H9 (cell line): ENCODE measurements at regions not wholly inside any gene's neighbourhood (a gene's known extent, or its start where the extent isn't known, plus 50 kb on each side); places are given as distances from the start of the nearest gene placed in this dataset.

ENCODE experiments used
- DNase-seq: peaks from one replicate; pipeline ENCODE4 v3.0.0-alpha.2; 2017
- H2AFZ ChIP-seq: one replicate; pipeline ENCODE4 v1.6.1; 2013; ENCODE audit warnings: mild to moderate bottlenecking, low read length, control low read depth, moderate library complexity
- H2AK5ac ChIP-seq: 2 replicates; pipeline ENCODE4 v1.6.1; 2013; ENCODE audit warnings: low read length, control low read depth, mixed read lengths; ENCODE audit not compliant: insufficient read length
- H2BK120ac ChIP-seq: one replicate; pipeline ENCODE4 v1.6.1; 2013; ENCODE audit warnings: low read depth, mild to moderate bottlenecking, low read length, control low read depth, inconsistent platforms; ENCODE audit not compliant: poor library complexity, severe bottlenecking
- H2BK12ac ChIP-seq: 2 replicates; pipeline ENCODE4 v1.6.1; 2013; ENCODE audit warnings: low read length, control low read depth, mixed read lengths, low read depth; ENCODE audit not compliant: insufficient read length
- H2BK15ac ChIP-seq: 2 replicates; pipeline ENCODE4 v1.6.1; 2013; ENCODE audit warnings: low read depth, low read length, control low read depth
- H2BK20ac ChIP-seq: one replicate; pipeline ENCODE4 v1.6.1; 2013; ENCODE audit warnings: low read depth, mild to moderate bottlenecking, low read length, control low read depth, inconsistent platforms; ENCODE audit not compliant: poor library complexity, severe bottlenecking
- H2BK5ac ChIP-seq: 2 replicates; pipeline ENCODE4 v1.6.1; 2013; ENCODE audit warnings: low read length, control low read depth, mixed read lengths; ENCODE audit not compliant: insufficient read length
- H3K14ac ChIP-seq: 2 replicates; pipeline ENCODE4 v1.6.1; 2013; ENCODE audit warnings: low read length, control low read depth; ENCODE audit not compliant: insufficient read depth
- H3K18ac ChIP-seq: 2 replicates; pipeline ENCODE4 v1.6.1; 2013; ENCODE audit warnings: low read depth, mild to moderate bottlenecking, mixed read lengths, low read length, control low read depth; ENCODE audit not compliant: insufficient read length
- H3K23ac ChIP-seq: 2 replicates; pipeline ENCODE4 v1.6.1; 2013; ENCODE audit warnings: low read length, control low read depth, mixed read lengths, low read depth; ENCODE audit not compliant: insufficient read length
- H3K23me2 ChIP-seq: 2 replicates; pipeline ENCODE4 v1.6.1; 2013; ENCODE audit warnings: low read depth, mild to moderate bottlenecking, mixed read lengths, low read length, control low read depth; ENCODE audit not compliant: insufficient read length, poor library complexity, severe bottlenecking
- H3K27ac ChIP-seq: 2 replicates; pipeline ENCODE4 v1.5.1; 2013; ENCODE audit warnings: low read length, control low read depth, mixed read lengths, low read depth; ENCODE audit not compliant: insufficient read length
- H3K27me3 ChIP-seq: 2 replicates; pipeline ENCODE4 v1.6.1; 2013; ENCODE audit warnings: low read length, control low read depth, inconsistent platforms; ENCODE audit not compliant: insufficient read depth
- H3K4ac ChIP-seq: 2 replicates; pipeline ENCODE4 v1.6.1; 2013; ENCODE audit warnings: low read depth, mild to moderate bottlenecking, control low read depth, inconsistent platforms, low read length, moderate library complexity
- H3K4me1 ChIP-seq: 2 replicates; pipeline ENCODE4 v1.6.1; 2013; ENCODE audit warnings: low read length, control low read depth, inconsistent platforms; ENCODE audit not compliant: insufficient read depth
- H3K4me2 ChIP-seq: 2 replicates; pipeline ENCODE4 v1.6.1; 2013; ENCODE audit warnings: low read length, control low read depth, mixed read lengths; ENCODE audit not compliant: insufficient read length, insufficient read depth
- H3K56ac ChIP-seq: 2 replicates; pipeline ENCODE4 v1.6.1; 2013; ENCODE audit warnings: low read depth, mild to moderate bottlenecking, mixed read lengths, low read length, control low read depth; ENCODE audit not compliant: insufficient read length
- H3K79me1 ChIP-seq: 2 replicates; pipeline ENCODE4 v1.6.1; 2013; ENCODE audit warnings: low read depth, mild to moderate bottlenecking, moderate library complexity, low read length, control low read depth, inconsistent platforms; ENCODE audit not compliant: insufficient read depth, poor library complexity, severe bottlenecking
- H3K79me2 ChIP-seq: 2 replicates; pipeline ENCODE4 v1.6.1; 2013; ENCODE audit warnings: low read length, control low read depth, inconsistent platforms; ENCODE audit not compliant: insufficient read depth
- H3K9ac ChIP-seq: 2 replicates; pipeline ENCODE4 v1.6.1; 2013; ENCODE audit warnings: low read length, control low read depth, mixed read lengths; ENCODE audit not compliant: insufficient read length; ENCODE audit errors: extremely low read depth
- H3K9me3 ChIP-seq: one replicate; pipeline ENCODE4 v1.6.1; 2013; ENCODE audit warnings: low read depth, low read length, inconsistent platforms; ENCODE audit not compliant: control insufficient read depth
- H3T11ph ChIP-seq: one replicate; pipeline ENCODE4 v1.6.1; 2013; ENCODE audit warnings: mild to moderate bottlenecking, low read length, control low read depth, inconsistent platforms
- H4K20me1 ChIP-seq: one replicate; pipeline ENCODE4 v1.6.1; 2013; ENCODE audit not compliant: control insufficient read depth, insufficient read length, insufficient read depth
- H4K5ac ChIP-seq: 2 replicates; pipeline ENCODE4 v1.6.1; 2013; ENCODE audit warnings: low read depth, mild to moderate bottlenecking, mixed read lengths, low read length, control low read depth; ENCODE audit not compliant: insufficient read length
- H4K8ac ChIP-seq: replicated peaks from 2 replicates; pipeline ENCODE4 v1.6.1; 2013; ENCODE audit warnings: low read length, control low read depth, mixed read lengths, low read depth; ENCODE audit not compliant: insufficient read length
- H4K91ac ChIP-seq: 2 replicates; pipeline ENCODE4 v1.6.1; 2013; ENCODE audit warnings: low read depth, mild to moderate bottlenecking, moderate library complexity, mixed read lengths, low read length, control low read depth; ENCODE audit not compliant: insufficient read length
- H3K27ac Mint-ChIP-seq, 3 experiments: 2 replicates in 2 of 3; 3 replicates in 1 of 3; pipeline ENCODE4 v1.8.0; 2020 to 2021; ENCODE audit warnings: mixed read lengths in 3 of 3, mild to moderate bottlenecking in 1 of 3, moderate library complexity in 1 of 3
- H3K27me3 Mint-ChIP-seq: 2 replicates; pipeline ENCODE4 v1.8.0; 2021; ENCODE audit warnings: low read depth, mild to moderate bottlenecking, moderate library complexity, mixed read lengths
- H3K36me3 Mint-ChIP-seq, 3 experiments: 2 replicates in 2 of 3; 3 replicates in 1 of 3; pipeline ENCODE4 v1.8.0; 2020 to 2021; ENCODE audit warnings: low read depth in 3 of 3, mixed read lengths in 3 of 3; ENCODE audit not compliant: insufficient read depth in 1 of 3
- H3K4me1 Mint-ChIP-seq, 2 experiments: 2 replicates each; pipeline ENCODE4 v1.8.0; 2020; ENCODE audit warnings: mixed read lengths in 2 of 2
- H3K4me3 Mint-ChIP-seq, 2 experiments: 2 replicates in 1 of 2; 3 replicates in 1 of 2; pipeline ENCODE4 v1.8.0; 2020 to 2021; ENCODE audit warnings: mild to moderate bottlenecking in 2 of 2, mixed read lengths in 2 of 2, moderate library complexity in 1 of 2
- H3K9me3 Mint-ChIP-seq, 2 experiments: 2 replicates in 1 of 2; 3 replicates in 1 of 2; pipeline ENCODE4 v1.8.0; 2020; ENCODE audit warnings: mild to moderate bottlenecking in 2 of 2, mixed read lengths in 2 of 2, moderate library complexity in 1 of 2
- CTCF ChIP-seq: fragments of 200-600 bp; sonication (generic); conservative IDR thresholded peaks from 3 replicates; pipeline ENCODE4 v1.8.0; 2021; ENCODE audit warnings: antibody characterized with exemption, mild to moderate bottlenecking
- WGBS: extraction: QIAGEN DNeasy Blood & Tissue Kit; methylation state at CpG from one replicate; pipeline ENCODE4 v1.1.7; 2013; ENCODE audit warnings: missing lambda C conversion rate, low lambda C conversion rate, mixed read lengths; ENCODE audit not compliant: insufficient read length; ENCODE audit errors: extremely low coverage; 5-methylcytosine and 5-hydroxymethylcytosine counted together

GRCh38 chr20:48483334-48484066 is 344.3 kb downstream of the PREX1 start:
- Mint-ChIP-seq H3K36me3 (no peaks in the 10 kb centered on the region), H3K9me3 (no peaks in the 10 kb centered on the region), H3K27ac (no peak overlapping the region), H3K4me3 (no peak overlapping the region), H3K27me3 (no peaks in the 10 kb centered on the region; the same call in 1 of the 2 replicates), H3K4me1 (peaks cover 33 to 42% of the 10 kb centered on the region in 2 experiments)
- Histone ChIP-seq H3K79me2 (no peaks in the 10 kb centered on the region), H3K14ac (no peak overlapping the region), H2BK15ac (no peak overlapping the region), H4K91ac (no peak overlapping the region), H3K4ac (no peak overlapping the region), H4K5ac (no peak overlapping the region), H3K18ac (no peak overlapping the region), H2AK5ac (no peak overlapping the region), H2BK20ac (no peak overlapping the region), H4K8ac (no peak overlapping the region), H2BK5ac (no peak overlapping the region), H2AFZ (no peak overlapping the region), H3K4me2 (no peak overlapping the region), H2BK12ac (no peak overlapping the region), H3K27ac (no peak overlapping the region), H3K56ac (no peak overlapping the region), H3K9ac (no peak overlapping the region), H3K23ac (no peak overlapping the region), H3K27me3 (no peaks in the 10 kb centered on the region), H3K23me2 (no peaks in the 10 kb centered on the region), H3K9me3 (no peaks in the 10 kb centered on the region), H3K79me1 (no peaks in the 10 kb centered on the region), H4K20me1 (no peaks in the 10 kb centered on the region), H3K4me1 (no peaks in the 10 kb centered on the region; the same call in 1 of the 2 replicates), H2BK120ac (no peak overlapping the region), H3T11ph (no peak overlapping the region)
- no peak for TF ChIP-seq CTCF
- DNase-seq = no peak
- no CpG with 5 or more reads among the region's 11 CpGs for WGBS
